Adrenal gland (tissue), 5 donors: ENCODE measurements at regions not wholly inside any gene's neighbourhood (a gene's known extent, or its start where the extent isn't known, plus 50 kb on each side); places are given as distances from the start of the nearest gene placed in this dataset.

Experiments used
- CTCF ChIP-seq, 6 experiments: fragments of 450-650 bp in 4 of 6; fragments of 200-600 bp in 2 of 6; sonication (generic) in 1 of 6; IDR thresholded peaks; 1 replicate in 5 of 6; 2 replicates in 1 of 6; pipeline versions ENCODE4 v1.5.1 to v1.8.0; 2016 to 2021; ENCODE audit warnings: antibody characterized with exemption in 6 of 6, mild to moderate bottlenecking in 2 of 6, moderate library complexity in 1 of 6
- POLR2A ChIP-seq, 2 donors: fragments of 450-650 bp; IDR thresholded peaks; one replicate each; pipeline ENCODE4 v1.6.1; 2017; ENCODE audit warnings: antibody characterized with exemption in 2 of 2, mild to moderate bottlenecking in 2 of 2, moderate library complexity in 1 of 2
- donor health status: DM: no; HTN: no; CAD: no.

GRCh38 chr20:7449269-7449668 is 491.0 kb downstream of the HAO1 start:
- no peak for TF ChIP-seq CTCF (IDR thresholded peaks at IDR 0.05)
- TF ChIP-seq POLR2A (IDR thresholded peaks at IDR 0.05): no peak
